Osteocyte (in vitro differentiated cells): ENCODE measurements at regions not wholly inside any gene's neighbourhood (a gene's known extent, or its start where the extent isn't known, plus 50 kb on each side); places are given as distances from the start of the nearest gene placed in this dataset.

Experiments used
- DNase-seq: peaks from one replicate; pipeline ENCODE4 v3.0.0; 2021; ENCODE audit warnings: mixed read lengths; ENCODE audit not compliant: unreplicated experiment; ENCODE audit errors: extremely low spot score
- H3K27ac Mint-ChIP-seq: one replicate; pipeline ENCODE4 v1.8.0; 2021; ENCODE audit warnings: mild to moderate bottlenecking, mixed read lengths; ENCODE audit not compliant: unreplicated experiment
- H3K27me3 Mint-ChIP-seq: one replicate; pipeline ENCODE4 v1.8.0; 2021; ENCODE audit warnings: mixed read lengths; ENCODE audit not compliant: unreplicated experiment
- H3K36me3 Mint-ChIP-seq: one replicate; pipeline ENCODE4 v1.8.0; 2021; ENCODE audit warnings: mixed read lengths; ENCODE audit not compliant: unreplicated experiment
- H3K4me1 Mint-ChIP-seq: one replicate; pipeline ENCODE4 v1.8.0; 2021; ENCODE audit warnings: mixed read lengths; ENCODE audit not compliant: unreplicated experiment
- H3K4me3 Mint-ChIP-seq: one replicate; pipeline ENCODE4 v1.8.0; 2021; ENCODE audit warnings: mild to moderate bottlenecking, moderate library complexity, mixed read lengths; ENCODE audit not compliant: unreplicated experiment
- H3K9me3 Mint-ChIP-seq: one replicate; pipeline ENCODE4 v1.8.0; 2021; ENCODE audit warnings: mixed read lengths; ENCODE audit not compliant: unreplicated experiment
- CTCF ChIP-seq: fragments of 200-600 bp; sonication (generic); IDR thresholded peaks from 2 replicates; pipeline ENCODE4 v1.5.0; 2021; ENCODE audit warnings: antibody characterized with exemption, mild to moderate bottlenecking, moderate library complexity

GRCh38 chr3:79844176-79844575, 76.4 kb upstream of the ROBO1 start:
- H3K4me1 Mint-ChIP-seq, result peaks cover 54% of the 10 kb centered on the region
- H3K4me3 Mint-ChIP-seq, result no peak overlapping the region
- H3K27ac Mint-ChIP-seq, result peak overlapping the region; percentile 19

GRCh38 chr3:79843180-79843579, 75.4 kb upstream of the ROBO1 start:
- Mint-ChIP-seq H3K4me3 (no peak overlapping the region), H3K27me3 (no peaks in the 10 kb centered on the region), H3K4me1 (peaks cover 52% of the 10 kb centered on the region), H3K9me3 (peaks cover 5% of the 10 kb centered on the region), H3K27ac (peak overlapping the region; percentile 60), H3K36me3 (no peaks in the 10 kb centered on the region)
- DNase-seq, result no peak
- no peak for TF ChIP-seq CTCF

More at GRCh38 chr3:79844176-79844575, 76.4 kb upstream of the ROBO1 start:
- no peak for TF ChIP-seq CTCF
- Mint-ChIP-seq H3K27me3 (no peaks in the 10 kb centered on the region), H3K36me3 (no peaks in the 10 kb centered on the region), H3K9me3 (peaks cover 5% of the 10 kb centered on the region)
- DNase-seq, result no peak

GRCh38 chr3:79835701-79836100, 67.9 kb upstream of the ROBO1 start:
- no peak overlapping the region for H3K4me3 Mint-ChIP-seq
- no peaks in the 10 kb centered on the region for H3K4me1 Mint-ChIP-seq
- no peak for DNase-seq
- no peak for TF ChIP-seq CTCF
- H3K27me3 Mint-ChIP-seq, result no peaks in the 10 kb centered on the region
- peaks cover 11% of the 10 kb centered on the region for H3K9me3 Mint-ChIP-seq
- no peak overlapping the region for H3K27ac Mint-ChIP-seq
- H3K36me3 Mint-ChIP-seq, result peaks cover 4% of the 10 kb centered on the region

- TF ChIP-seq CTCF, result no peak
- Mint-ChIP-seq H3K4me3 (no peak overlapping the region), H3K36me3 (peaks cover under 1% of the 10 kb centered on the region), H3K27me3 (no peaks in the 10 kb centered on the region), H3K27ac (no peak overlapping the region), H3K9me3 (peaks cover 6% of the 10 kb centered on the region), H3K4me1 (peaks cover 4% of the 10 kb centered on the region)
- no peak for DNase-seq
Observed at GRCh38 chr3:79824166-79824565, 56.4 kb upstream of the ROBO1 start.

GRCh38 chr3:79822076-79822475, 54.3 kb upstream of the ROBO1 start:
- Mint-ChIP-seq H3K27ac (no peak overlapping the region), H3K36me3 (no peaks in the 10 kb centered on the region), H3K27me3 (no peaks in the 10 kb centered on the region), H3K4me3 (no peak overlapping the region), H3K9me3 (peaks cover 3% of the 10 kb centered on the region), H3K4me1 (peaks cover 4% of the 10 kb centered on the region)
- no peak for TF ChIP-seq CTCF
- DNase-seq, result no peak
